NCI-H2081 treated with DMSO at 0.1 percent for 48 hours (cell line): ENCODE measurements at regions not wholly inside any gene's neighbourhood (a gene's known extent, or its start where the extent isn't known, plus 50 kb on each side); places are given as distances from the start of the nearest gene placed in this dataset.

Experiments used
- DNase-seq: peaks from one replicate; lab custom pipeline; 2025; lab: John Stamatoyannopoulos, UW

DNA sequence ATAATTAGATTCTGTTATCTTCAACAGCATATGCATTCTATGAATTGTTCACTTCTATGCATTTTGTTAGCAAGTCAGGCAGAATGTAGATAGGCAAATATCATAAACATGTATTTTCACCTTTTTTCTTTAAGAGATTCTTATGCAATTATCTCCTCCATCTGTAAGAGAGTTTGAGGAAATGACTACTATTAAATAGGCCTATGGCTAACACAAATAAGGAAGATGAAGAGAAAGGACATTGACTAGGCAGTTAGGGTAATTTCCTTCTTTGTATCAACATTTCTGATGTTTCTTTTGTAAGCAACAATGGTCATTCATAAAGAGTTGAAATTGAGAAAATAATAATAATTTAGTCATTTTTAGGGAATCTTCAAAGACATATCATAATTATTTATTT is 145.2 kb upstream of the CDH12 start:
- DNase-seq, result no peak

DNA sequence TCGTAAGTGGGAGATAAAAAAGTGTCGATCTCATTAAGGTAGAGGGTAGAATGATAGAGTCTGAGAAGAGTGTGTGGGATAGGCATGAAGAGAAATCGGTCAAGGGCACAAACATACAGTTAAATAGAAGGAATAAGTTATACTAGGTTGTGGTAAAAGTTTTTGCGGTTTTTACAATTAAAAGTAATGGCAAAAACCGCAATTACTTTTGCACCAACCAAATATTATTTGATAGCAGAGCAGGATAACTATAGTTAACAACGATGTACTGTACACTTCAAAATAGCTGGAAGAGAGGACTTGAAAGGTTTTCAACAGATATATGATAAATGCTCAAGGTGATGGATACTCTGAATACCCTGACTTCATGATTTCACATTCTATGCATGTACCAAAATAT is 135.8 kb upstream of the CDH12 start:
- no peak for DNase-seq

DNA sequence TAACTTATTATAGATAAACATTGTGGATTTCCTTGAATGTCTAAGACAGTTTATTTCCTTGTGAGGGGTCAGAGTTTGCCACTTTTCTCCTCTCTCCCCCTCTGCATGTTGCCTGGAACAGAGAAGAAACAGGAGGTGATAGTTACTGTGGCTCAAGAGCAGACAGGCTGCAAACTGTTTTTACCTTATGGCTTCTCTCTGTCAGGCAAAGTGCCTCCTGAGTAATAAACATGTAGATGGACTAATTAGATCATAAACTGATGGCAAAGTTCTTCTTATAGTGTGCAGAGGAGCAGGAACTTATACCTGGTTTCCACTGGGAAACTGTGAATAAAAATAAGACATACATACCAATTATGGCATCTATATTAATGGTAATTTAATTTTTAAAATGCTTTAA is 133.1 kb upstream of the CDH12 start:
- DNase-seq, result no peak

DNA sequence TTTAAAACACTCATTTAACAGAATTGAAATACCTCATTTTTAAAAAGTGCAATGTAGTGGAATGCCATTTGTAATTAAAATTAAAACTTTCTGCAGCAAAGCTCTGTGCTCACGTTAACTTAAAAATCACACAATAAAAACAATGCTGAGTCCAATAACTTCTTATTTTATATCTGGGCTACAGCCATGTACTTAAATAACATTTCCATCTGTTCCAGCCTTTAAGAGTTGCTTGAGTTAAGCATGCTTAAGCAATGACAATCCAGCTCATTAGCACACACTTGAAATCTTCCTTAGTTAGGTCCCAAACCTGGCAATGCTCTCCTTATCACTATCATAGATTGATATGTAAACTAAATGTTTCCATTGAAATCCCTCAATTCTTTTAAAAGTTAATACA is 132.3 kb upstream of the CDH12 start:
- no peak for DNase-seq

DNA sequence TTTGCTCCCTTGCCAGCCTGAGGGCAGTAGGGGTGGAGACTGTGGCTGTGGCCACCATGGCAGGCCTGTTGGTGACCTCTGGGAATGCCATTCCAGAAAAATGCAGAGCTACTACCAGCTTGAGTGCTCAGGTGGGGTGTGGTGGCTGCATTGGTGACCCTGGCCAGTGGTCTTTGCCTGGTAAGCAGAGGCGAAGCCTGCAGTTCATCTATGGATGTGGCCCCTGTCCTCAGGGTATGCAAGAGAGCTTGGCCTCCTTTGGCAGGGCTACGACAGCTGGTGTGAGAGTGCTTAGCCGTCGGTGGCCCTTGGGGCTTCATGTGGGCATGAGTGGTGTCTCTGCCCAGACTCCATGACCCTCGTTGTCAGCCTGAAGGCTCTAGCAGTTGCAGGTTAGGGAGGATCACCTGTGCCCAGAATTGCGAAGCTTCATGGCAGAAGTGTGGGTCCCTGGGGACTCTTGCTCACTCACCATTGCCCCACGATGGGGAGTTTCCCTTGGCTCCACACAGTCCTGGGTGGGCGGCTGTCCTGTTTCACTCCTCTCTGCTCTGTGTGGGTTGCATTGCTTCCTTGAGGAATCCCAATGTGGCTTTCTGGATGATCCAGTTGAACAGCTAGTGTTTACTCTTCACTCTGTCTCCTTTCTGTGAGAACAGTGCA is 117.9 kb upstream of the CDH12 start:
- no peak for DNase-seq

DNA sequence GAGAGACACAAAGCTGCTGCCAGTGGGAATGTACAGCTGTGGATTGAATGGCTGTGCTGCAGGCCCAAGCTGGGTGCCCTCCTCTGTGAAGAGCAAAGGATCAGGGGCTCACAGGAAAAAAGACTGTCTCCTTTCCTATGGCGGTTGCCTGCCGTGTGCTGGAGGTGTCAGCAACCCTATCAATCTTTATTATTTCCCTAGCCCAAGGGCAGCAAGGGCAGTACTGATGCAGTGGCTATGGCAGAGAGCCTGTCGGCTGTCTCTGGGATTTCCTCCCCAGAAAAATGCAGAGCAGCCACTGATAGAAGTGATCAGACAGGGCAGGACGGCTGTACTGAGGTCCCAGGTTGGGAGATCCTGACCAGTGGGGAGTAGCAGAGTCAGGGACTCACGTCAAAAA is 117.3 kb upstream of the CDH12 start:
- no peak for DNase-seq

DNA sequence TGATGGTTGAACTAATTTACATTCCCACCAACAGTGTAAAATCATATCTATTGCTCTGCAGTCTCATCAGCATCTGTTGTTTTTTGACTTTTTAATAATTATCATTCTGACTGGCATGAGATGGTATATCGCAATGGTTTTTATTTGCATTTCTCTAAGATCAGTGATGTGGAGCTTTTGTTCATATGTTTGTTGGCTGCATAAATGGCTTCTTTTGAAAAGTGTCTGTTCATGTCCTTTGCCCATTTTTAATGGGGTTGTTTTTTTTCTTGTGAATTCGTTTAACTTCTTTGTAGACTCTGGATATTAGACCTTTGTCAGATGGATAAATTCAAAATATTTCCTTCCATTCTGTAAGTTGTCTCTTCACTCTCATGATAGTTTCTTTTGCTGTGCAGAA is 115.2 kb upstream of the CDH12 start:
- no peak for DNase-seq

DNA sequence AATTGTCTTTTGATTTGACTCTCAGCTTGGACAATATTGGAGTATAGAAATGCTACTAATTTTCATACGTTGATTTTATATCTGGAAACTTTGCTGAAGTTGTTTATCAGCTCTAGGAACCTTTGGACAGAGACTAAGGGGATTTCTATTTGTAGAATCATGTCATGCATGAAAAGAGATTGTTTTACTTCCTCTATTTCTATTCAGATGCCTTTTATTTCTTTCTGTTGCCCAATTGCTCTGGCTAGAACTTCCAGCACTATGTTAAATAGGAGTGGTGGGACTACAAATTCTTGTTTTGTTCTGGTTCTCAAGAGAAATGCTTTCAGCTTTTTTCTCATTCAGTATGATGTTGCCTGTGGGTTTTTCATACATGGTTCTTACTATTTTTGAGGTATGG is 112.8 kb upstream of the CDH12 start:
- no peak for DNase-seq

DNA sequence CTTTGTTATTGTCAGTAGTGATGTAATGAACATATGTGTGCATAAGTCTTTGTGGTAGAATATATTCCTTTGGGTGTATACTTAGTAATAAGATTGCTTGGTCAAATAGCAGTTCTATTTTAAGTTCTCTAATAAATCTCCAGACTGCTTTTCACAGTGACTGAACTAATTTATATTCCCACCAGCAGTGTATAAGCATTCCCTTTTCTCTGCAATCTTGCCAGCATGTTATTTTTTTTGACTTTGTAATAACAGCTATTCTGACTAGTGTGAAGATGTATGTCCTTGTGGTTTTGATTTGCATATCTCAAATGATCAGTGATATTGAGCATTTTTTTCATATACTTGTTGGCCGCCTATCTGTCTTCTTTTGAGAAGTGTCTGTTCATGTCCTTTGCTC is 111.5 kb upstream of the CDH12 start:
- DNase-seq, result no peak

DNA sequence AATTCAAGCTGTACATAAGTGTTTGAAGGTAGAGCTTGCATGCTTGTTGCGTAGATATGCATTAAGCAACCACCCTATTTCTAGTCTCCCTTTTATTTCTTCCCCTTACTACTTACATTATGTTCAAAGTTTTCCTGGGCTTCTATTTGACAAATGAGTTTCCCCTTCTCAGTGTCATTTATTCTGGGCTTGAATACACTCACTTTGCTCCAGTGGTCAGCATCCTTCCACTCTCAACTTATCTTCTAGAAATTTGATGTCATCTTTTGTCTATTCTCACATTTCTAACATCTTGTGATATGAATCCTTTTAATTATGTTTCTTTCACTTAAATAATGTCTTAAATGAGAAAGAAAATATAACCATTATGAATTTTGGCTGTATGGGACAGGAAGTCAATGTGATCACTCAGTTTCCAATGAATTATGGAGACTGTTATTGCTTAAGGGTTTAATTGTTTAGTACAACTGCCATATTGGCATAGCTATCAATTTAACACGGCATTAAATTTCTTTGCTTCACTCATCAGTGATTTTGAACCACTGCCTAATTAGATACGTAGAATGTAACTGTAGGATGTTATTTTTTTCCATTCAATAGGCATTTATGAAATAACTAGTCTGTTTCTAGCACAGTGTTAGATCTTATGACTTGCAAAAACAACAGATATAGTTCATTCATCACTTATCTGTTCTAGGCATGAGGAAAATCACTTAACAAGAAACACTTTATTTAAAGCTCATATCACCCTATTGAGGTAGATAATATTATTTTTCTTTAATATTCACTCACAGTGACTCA is 105.5 kb upstream of the CDH12 start:
- no peak for DNase-seq

DNA sequence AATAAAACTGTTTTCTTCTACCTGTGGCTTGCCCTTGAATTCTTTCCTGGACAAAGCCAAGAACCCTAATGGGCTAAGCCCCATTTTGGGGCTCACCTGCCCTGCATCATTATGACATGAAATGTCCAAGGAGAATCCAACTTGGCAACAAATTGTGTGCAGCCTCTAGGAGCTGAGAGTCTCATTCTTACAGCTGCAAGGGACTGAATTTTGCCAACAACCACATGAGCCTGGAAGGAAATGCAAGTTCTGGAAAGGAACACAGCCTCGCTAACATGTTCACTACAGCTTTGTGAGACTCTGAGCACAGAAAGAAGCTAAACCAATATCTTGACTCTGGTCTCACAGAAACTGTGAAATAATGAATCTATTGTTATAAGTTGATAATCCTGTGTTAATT is 94.8 kb upstream of the CDH12 start:
- no peak for DNase-seq

DNA sequence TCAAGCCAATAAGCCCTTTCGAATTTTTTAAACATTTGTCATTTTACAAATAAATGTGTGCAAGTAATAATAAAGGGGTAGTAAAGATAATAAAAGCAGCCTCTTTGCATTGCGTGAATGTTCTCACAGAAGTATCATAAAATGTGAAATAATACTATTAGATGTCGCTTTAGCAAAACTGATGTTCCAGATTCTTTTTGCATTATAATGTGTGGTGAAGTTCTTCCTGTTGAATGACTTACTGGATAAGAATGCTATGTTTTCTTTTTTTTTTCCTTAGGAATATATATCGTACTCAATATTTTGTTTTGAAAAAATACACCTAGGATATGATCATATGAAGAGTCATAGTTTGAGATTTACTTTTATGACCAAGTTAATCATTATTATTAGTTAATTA is 85.2 kb upstream of the CDH12 start:
- no peak for DNase-seq

DNA sequence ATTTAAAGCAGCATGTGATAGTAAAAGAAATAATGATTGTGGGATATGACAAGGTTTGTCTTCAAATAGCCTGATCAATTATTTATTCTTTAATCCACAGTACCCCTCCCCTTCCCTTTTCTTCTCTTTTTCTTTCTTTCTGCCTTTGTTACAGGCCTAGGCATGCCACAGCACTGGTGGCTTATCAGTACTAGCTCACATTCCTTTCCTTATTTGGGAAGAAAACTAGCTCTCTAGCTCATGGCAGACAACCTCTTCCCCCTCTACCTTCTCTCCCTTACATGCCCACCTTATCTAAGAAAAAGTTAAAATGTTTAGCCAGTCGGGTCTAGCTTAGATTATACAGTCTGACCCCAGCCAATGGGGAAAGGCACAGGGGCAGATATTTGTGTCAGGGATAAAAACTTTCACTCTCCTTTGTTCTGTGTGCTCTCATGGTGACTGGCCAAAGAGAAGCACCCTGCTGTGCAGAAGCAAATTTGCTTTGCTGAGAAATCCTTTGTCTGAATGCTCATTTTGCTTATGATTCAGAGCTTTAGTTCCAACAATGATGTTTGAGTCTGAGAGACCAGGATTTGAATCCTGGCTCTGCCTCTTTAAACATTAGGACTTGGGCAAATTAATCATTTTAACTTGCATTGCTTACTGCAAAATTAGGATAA is 75.8 kb upstream of the CDH12 start:
- no peak for DNase-seq

DNA sequence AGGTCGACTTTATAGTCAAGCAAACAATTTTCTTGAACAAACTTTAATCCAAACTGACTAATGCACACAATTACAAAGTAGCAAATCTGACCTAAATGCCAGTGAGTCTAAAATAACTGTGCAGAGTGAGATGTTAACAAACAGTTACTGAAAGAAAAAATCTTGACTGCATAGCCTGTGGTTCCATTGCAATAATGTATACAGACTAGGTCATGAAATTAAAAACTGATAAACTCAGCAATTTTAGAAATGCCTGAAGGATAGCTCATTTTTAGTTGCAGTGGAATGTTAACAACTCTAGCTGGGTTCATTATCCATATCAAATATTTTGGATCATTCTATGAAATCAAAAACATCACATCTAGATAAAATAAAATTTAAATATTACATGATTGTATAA is 73.4 kb upstream of the CDH12 start:
- no peak for DNase-seq

DNA sequence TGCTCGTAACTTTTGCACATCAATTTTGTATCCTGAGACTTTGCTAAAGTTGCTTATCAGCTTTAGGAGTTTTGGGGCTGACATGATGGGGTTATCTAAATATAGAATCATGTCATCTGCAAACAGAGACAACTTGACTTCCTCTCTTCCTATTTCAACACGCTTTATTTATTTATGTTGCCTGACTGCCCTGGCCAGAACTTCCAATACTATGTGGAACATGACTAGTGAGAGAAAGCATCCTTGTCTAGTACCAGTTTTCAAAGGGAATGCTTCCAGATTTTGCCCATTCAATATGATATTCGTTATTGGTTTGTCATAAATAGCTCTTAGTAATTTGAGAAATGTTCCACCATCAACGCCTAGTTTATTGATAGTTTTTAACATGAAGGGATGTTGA is 65.4 kb upstream of the CDH12 start:
- DNase-seq, result no peak

DNA sequence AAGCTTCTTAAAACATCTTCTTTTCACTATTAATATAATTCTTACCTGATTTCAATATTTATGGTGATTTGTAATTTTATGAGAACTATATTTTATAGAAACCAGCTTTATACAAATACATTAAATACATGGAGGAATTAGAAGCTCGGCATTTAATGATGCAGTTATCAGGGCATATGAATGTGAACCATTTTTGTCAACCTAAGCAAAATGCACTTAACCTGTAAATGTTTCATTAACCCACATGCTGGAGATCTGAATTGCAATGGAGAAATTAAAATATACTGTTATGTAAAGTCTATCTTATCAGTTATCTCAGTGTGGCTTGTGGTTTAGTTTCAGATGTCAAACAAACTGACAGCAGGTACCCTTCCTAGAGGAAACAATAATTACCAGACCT is 63.2 kb upstream of the CDH12 start:
- DNase-seq, result no peak

DNA sequence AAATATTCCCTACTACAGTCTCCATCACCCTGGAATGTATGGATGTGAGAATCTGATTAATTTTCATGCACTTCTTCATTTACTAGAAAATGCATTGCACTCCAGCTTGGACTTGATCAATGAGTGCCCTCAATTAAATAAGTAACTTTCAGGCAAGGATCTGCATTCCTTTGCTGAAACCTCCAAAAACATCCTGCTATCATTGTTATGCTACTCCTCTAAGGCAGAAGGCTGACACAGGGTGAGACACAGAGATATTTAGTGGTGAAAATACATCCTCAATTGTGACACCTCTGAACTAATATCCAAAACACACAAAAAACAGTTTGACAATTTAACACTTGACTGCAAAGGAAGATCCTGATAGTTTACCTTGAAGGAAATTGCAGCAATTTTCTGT is 57.9 kb upstream of the CDH12 start:
- DNase-seq, result no peak

DNA sequence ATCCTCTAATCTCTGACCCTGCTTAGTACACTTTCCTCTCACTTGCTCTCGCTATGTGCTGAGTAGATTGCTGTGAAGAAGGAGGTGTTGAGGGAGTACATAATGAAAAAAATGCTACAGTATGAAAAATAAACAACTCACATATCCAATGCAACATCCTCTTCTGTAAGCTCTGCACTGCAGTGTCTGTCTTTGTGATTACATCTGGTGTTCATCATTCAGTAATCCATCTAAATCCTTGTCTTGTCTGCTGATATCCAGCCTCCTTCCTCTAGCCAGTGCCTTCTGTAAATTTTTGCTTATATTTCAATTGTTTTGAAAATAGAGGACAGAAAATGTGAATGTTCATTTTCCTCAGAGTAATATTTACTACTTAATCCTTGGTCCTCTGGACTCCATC is 57.4 kb upstream of the CDH12 start:
- no peak for DNase-seq

DNA sequence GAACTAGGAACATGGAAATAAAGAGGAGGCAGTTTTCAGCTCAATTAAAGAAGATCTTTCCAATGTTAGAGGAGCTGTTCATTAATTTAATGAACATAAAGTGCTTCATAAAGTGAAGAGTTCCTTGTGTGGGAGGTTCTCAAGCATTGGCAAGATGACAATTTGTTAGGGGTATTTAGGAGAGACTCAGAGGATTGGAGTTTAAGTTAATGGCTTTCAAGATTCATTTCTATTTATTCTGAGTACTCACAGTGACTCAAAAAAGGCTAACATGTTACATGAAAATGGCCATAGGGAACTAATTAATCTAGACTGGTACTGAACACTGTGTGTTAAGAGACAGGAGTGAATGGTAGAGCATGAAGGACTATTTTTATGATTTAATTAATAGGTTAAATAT is 55.4 kb upstream of the CDH12 start:
- no peak for DNase-seq

DNA sequence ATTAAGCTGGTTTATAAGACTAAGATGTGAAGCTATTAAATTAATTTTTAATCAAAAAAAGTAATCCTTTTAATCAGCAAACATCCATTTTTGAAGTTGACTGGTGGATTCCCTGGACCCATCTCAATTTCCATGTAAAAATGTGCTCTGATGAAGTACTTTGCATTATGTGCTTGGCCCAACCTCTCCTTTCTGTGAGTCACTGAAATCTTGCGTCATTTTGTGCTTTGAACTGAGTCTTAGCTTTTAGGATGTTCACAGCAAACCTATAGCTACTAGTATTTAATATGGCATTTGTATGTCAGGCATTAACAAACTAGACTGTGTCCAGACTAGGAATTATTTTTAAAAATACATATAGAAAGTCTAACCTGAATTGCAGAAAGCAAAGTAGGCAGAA is 55.0 kb upstream of the CDH12 start:
- no peak for DNase-seq
